Thyroid gland (tissue), 4 donors: ENCODE measurements at regions not wholly inside any gene's neighbourhood (a gene's known extent, or its start where the extent isn't known, plus 50 kb on each side); places are given as distances from the start of the nearest gene placed in this dataset.

Experiments used
- CTCF ChIP-seq, 6 experiments: fragments of 200-600 bp in 3 of 6; fragments of 450-650 bp in 3 of 6; sonication (generic) in 3 of 6; IDR thresholded peaks; one replicate each; pipeline ENCODE4 v1.5.1; 2016 to 2019; ENCODE audit warnings: antibody characterized with exemption in 6 of 6, mild to moderate bottlenecking in 2 of 6, inconsistent platforms in 1 of 6, moderate library complexity in 1 of 6
- POLR2A ChIP-seq, 2 donors: fragments of 450-650 bp; IDR thresholded peaks; one replicate each; pipeline ENCODE4 v1.6.1; 2017; ENCODE audit warnings: antibody characterized with exemption in 2 of 2, mild to moderate bottlenecking in 2 of 2, moderate library complexity in 1 of 2

GRCh38 chr2:6077585-6077984, 385.4 kb downstream of the SOX11 start:
- no peak for TF ChIP-seq CTCF (IDR thresholded peaks at IDR 0.05)
- no peak for TF ChIP-seq POLR2A (IDR thresholded peaks at IDR 0.05)
